ENCODE measurements at regions not wholly inside any gene's neighbourhood (a gene's known extent, or its start where the extent isn't known, plus 50 kb on each side); places are given as distances from the start of the nearest gene placed in this dataset.

- DNase-seq (ENCODE audit: low spot score), result no peak
Measured at GRCh38 chr1:69511426-69512192, 56.1 kb upstream of the LRRC7 start.

- DNase-seq (ENCODE audit: low spot score), result peak; percentile 16
Measured at GRCh38 chr1:69513601-69514000, 54.1 kb upstream of the LRRC7 start.

Measured in A172 (cell line).